NB4 (cell line): ENCODE measurements at regions not wholly inside any gene's neighbourhood (a gene's known extent, or its start where the extent isn't known, plus 50 kb on each side); places are given as distances from the start of the nearest gene placed in this dataset.

Experiments used
- DNase-seq: peaks from one replicate; pipeline ENCODE4 v3.0.0; 2010; ENCODE audit warnings: low read depth
- H3K4me3 ChIP-seq: one replicate; pipeline ENCODE4 v1.5.1; 2011; ENCODE audit warnings: mild to moderate bottlenecking, low read depth, low read length, moderate library complexity
- CTCF ChIP-seq: IDR thresholded peaks from one replicate; pipeline ENCODE4 v1.5.1; 2012; ENCODE audit warnings: low read depth, low read length
- MAX ChIP-seq: IDR thresholded peaks from 2 replicates; pipeline ENCODE4 v1.6.1; 2011; ENCODE audit warnings: low read depth, low read length
- MYC ChIP-seq: IDR thresholded peaks from 2 replicates; pipeline ENCODE4 v1.6.1; 2011; ENCODE audit warnings: low read depth, low read length
- POLR2A ChIP-seq: IDR thresholded peaks from 2 replicates; pipeline ENCODE4 v1.6.1; 2011; ENCODE audit warnings: mild to moderate bottlenecking; ENCODE audit not compliant: insufficient read length; ENCODE audit errors: extremely low read depth

GRCh38 chr1:37174341-37174740 lies 140.0 kb upstream of the GRIK3 start:
- no peak for DNase-seq
- TF ChIP-seq MAX = no peak
- no peak overlapping the region for H3K4me3 ChIP-seq

- H3K4me3 ChIP-seq = no peak overlapping the region
- no peak for TF ChIP-seq POLR2A
- no peak for TF ChIP-seq CTCF
- no peak for TF ChIP-seq MAX
- no peak for TF ChIP-seq MYC
- no peak for DNase-seq
These were observed 140.6 kb upstream of the GRIK3 start for GRCh38 chr1:37174876-37175275.

GRCh38 chr1:37175666-37176215 lies 141.4 kb upstream of the GRIK3 start:
- TF ChIP-seq POLR2A = no peak
- TF ChIP-seq CTCF = no peak
- no peak for TF ChIP-seq MYC
- TF ChIP-seq MAX = no peak
- no peak overlapping the region for H3K4me3 ChIP-seq
- no peak for DNase-seq

- no peak for DNase-seq
- no peak overlapping the region for H3K4me3 ChIP-seq
- no peak for TF ChIP-seq CTCF
- no peak for TF ChIP-seq MAX
These were observed 142.0 kb upstream of the GRIK3 start for GRCh38 chr1:37176269-37176668.

GRCh38 chr1:37177230-37177864 lies 143.0 kb upstream of the GRIK3 start:
- peak; percentile 63 for DNase-seq
- no peak overlapping the region for H3K4me3 ChIP-seq
- TF ChIP-seq POLR2A (no peak), MYC (no peak), CTCF (peak; percentile 75), MAX (no peak)

- no peak overlapping the region for H3K4me3 ChIP-seq
- no peak for DNase-seq
- TF ChIP-seq MAX = no peak
- no peak for TF ChIP-seq MYC
- TF ChIP-seq CTCF = no peak
- TF ChIP-seq POLR2A = no peak
These were observed 147.1 kb upstream of the GRIK3 start for GRCh38 chr1:37181425-37181824.
